NCI-H82 treated with DMSO at 0.1 percent for 48 hours (cell line): ENCODE measurements at regions not wholly inside any gene's neighbourhood (a gene's known extent, or its start where the extent isn't known, plus 50 kb on each side); places are given as distances from the start of the nearest gene placed in this dataset.

Experiments used
- DNase-seq: peaks from one replicate; lab custom pipeline; 2025; ENCODE audit not compliant: unreplicated experiment; lab: John Stamatoyannopoulos, UW

DNA sequence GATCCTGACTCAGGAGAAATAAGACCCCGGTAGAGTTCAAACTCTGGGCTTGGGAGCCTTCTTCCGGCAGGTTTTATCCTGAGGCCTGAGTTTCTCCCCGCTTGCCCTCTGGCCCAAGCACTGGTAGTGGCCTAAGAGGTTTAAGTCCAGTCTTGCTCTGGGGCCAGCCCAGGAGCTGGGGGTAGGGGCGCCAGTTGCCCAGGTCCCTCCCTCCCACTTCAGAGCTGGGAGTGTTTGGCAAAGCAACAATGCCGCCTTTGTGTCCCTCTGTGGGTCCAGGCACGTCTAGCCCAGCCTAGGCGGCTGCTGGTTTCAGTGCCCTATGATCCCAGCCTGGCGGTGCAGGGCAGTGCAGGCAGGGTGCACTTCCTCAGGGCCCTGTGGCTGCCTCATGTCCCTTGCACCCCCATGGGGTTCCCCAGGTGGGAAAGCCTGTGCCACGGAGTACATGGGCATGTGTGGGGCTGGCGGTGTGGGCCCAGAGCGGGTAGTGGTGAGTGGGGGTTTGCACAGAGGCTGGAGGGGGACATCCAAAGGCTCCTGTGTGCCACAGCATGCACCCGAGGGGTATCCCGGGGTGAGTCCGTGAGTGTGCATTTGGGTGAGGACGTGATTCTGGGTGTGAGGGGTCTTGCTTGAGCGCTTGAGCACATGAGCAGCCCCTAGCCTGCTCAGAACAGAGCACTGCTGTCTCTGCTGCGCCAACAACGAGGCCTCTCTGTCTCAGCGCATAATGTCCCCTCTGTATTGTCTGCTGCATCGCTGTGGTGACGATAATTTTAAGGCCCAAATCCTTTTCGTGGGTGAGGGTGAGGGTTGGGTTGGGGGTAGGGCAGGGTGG, 61.7 kb upstream of the PSD2 start:
- no peak for DNase-seq

DNA sequence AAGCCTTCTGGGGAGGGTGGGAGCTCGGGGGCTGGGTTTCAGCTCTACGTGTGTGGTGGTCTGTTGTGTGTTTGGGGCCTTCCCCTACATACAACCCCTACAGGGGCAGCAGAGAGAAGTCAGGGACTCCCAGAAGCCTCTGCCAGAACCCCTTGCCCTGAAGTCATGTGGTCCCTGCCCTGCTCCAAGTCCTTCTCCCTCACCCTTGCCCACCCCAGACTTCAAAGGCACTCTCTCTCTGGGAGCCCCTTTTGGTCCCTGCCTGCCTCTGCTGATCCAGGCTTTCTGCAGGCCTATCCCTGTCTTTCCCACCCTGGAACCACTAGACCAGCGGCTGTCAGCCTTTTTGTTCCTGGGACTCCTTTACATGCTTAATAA, 61.1 kb upstream of the PSD2 start:
- no peak for DNase-seq

DNA sequence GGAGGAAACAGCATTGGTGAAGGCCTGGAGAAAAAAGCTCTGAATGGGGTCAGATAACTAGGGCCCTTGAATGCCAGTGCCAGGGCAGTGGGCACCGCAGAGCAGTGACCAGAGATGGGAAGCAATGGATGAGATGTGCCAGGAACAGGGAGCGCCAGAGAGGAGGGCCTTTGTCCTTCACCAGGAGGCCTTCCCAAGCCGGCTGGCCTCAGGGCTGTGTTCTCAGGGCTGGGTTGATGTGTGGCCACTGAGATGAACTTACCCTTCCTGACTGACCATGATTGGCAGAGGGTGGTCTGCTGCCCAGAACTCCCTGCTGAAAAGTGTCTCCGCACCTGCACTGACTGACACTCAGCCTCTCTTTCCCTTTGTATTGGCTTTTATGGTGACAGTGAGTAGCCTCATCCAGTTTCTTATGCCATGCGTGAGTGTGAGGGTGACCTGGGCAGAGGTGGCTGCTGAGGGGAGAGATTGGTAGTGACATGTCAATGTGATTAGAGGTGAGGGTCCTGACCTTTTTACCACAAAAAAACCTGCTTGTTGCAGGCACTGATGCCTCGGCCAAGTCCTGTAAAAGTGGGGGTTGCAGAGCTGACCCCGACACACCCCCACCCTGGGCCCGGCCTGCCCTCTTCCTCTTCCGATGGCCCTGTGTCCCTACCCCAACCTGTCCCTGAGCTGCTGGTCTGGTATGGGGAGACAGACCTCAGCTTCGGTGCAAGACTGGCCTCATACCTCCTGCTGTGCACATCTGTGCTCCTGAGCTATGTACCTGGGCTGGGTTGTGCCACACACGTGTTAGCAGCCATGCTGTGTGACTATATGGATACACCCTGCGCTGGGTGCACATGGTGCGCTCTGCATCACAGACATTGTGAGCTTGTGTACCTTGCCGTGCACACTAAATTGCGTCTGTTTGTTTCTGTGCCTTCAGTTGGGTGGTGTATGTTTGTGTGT, 57.1 kb upstream of the PSD2 start:
- no peak for DNase-seq

GRCh38 chr5:139739150-139739974, 56.2 kb upstream of the PSD2 start:
- DNase-seq = no peak

- no peak for DNase-seq
These were observed 55.2 kb upstream of the PSD2 start for GRCh38 chr5:139740138-139740991.

GRCh38 chr5:139740992-139741672, 54.5 kb upstream of the PSD2 start:
- DNase-seq = no peak

DNA sequence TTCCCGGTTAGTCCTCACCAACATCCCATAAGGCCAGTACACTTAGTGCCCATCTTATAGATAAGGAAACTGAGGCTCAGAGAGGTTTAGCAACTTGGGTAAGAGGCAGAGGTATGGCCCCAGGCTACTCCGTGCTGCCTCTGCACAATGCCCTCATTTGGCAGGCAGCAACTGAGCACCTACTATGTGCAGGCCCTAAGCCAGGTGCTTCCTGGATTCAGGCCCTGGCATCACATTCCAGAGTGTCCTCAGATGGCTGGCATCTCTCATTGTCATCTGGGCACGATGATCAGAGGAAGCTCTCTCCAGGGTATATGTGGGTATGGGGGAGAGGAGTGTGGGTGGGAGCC, 53.8 kb upstream of the PSD2 start:
- no peak for DNase-seq

- DNase-seq = no peak
These were observed 53.3 kb upstream of the PSD2 start for GRCh38 chr5:139742173-139742903.

GRCh38 chr5:139743001-139743771, 52.4 kb upstream of the PSD2 start:
- DNase-seq = no peak

DNA sequence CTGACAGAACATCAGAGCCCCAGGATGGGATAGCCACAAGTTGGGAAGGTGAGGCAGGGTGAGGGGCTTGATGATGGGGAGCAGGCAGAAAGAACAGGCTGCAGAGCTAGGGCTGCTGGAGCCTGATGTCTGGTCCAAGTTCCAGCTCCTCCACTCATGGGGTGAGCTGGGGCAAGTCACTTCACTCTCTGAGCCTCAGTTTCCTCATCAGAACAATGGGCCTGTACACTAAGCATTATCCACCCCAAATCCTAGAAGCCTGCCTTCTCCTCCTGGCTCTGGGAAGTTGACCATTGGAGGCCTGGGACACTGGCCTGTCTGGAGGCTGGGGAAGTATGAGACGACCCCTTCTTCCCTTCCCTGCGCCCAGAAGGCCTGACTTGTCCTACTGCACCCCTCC, 51.8 kb upstream of the PSD2 start:
- no peak for DNase-seq

DNA sequence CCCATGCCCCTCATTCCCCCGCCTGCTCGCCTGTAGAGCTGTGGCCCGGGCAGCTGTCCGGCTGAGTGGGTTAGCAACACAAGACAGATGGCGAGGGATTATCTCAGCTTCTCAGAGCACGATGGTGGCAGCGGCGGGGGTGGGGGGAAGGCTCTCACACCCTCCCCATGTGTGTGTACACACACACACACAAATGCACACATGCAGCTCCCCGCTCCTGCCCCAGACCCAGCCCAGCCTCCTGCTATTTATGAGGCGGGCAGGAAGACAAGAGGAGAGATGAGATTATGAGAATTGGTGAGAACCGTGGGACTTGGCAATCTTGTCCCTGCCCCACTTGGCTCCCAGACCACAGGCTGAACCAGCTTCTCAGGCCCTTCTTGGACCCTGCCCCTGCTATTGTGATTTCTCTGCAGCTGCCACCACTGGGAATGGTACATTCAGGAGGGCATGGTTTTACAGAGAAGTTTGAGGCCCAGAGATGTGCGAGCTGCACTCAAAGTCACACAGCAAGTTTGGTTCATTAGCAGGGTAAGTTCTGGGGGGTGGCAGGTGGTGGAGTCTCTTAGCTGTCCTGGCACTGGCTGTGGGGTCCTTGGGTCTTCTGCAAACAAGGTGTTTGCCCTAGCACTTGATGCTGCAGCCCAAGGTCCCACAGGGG, 51.0 kb upstream of the PSD2 start:
- peak; percentile 94 for DNase-seq

DNA sequence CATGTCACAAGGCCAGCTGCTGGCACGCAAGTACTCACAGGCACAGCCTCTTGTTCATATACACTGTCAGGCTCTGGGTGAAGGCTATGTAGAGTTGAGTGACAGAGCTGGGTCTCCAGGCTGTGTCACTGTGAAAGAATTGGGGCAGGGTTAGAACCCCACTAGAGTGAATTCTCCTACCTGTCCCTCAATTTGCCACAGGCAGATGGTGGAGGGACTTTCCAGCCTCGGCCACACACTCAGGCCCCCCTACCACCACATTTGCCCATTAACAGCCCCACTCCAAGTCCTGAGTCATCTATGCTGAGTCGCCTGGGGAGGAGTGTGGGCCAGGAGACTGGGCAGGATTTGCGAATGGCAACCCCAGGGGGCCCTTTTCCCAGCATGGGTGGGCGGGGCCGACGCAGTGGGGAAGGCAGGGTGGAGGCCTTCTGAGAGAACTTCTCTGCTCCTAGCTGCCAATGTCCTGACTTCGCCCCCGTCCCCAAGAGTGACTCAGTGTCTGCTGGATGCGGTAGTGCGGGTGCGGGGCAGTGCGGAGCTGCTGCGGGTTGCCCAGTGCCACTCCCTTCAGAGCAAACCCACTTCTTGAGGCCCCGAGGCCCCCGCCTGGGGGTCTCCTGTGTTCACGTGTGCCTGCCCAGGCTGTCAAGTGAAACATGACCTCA, 50.3 kb upstream of the PSD2 start:
- DNase-seq = peak; percentile 30

- DNase-seq = peak; percentile 92
These were observed 49.6 kb upstream of the PSD2 start for GRCh38 chr5:139745800-139746690.
